ENCODE measurements at regions not wholly inside any gene's neighbourhood (a gene's known extent, or its start where the extent isn't known, plus 50 kb on each side); places are given as distances from the start of the nearest gene placed in this dataset.

GRCh38 chr6:45814772-45815171 lies 200.9 kb downstream of the CLIC5 start:
- no peak overlapping the region for H3K4me3 ChIP-seq (IDR thresholded peaks at IDR 0.05; ENCODE audit: insufficient read depth, low read depth, low read length)
- no peaks in the 10 kb centered on the region for H3K27me3 ChIP-seq (ENCODE audit: insufficient read depth, low read depth)
- no peaks in the 10 kb centered on the region for H3K36me3 ChIP-seq (ENCODE audit: insufficient read depth)
- no peak overlapping the region for H3K27ac ChIP-seq
- H2AFZ ChIP-seq (ENCODE audit: low read depth), result no peak overlapping the region
- no peak for TF ChIP-seq CTCF (conservative IDR thresholded peaks at IDR 0.05; ENCODE audit: low read depth, low read length)
- H3K4me1 ChIP-seq (ENCODE audit: low read depth, poor library complexity, severe bottlenecking), result peaks cover 7% of the 10 kb centered on the region
- H4K20me1 ChIP-seq (ENCODE audit: insufficient read depth), result no peaks in the 10 kb centered on the region
- H3K4me2 ChIP-seq, result no peak overlapping the region
- no peaks in the 10 kb centered on the region for H3K79me2 ChIP-seq (ENCODE audit: insufficient read depth, low read depth)
- H3K9ac ChIP-seq, result no peak overlapping the region

GRCh38 chr6:45813943-45814342 lies 201.7 kb downstream of the CLIC5 start:
- Histone ChIP-seq H3K4me2 (no peak overlapping the region), H3K9ac (no peak overlapping the region), H3K27me3 (ENCODE audit: insufficient read depth, low read depth) (no peaks in the 10 kb centered on the region), H3K79me2 (ENCODE audit: insufficient read depth, low read depth) (no peaks in the 10 kb centered on the region), H3K4me3 (IDR thresholded peaks at IDR 0.05; ENCODE audit: insufficient read depth, low read depth, low read length) (no peak overlapping the region), H2AFZ (ENCODE audit: low read depth) (no peak overlapping the region), H3K27ac (no peak overlapping the region), H4K20me1 (ENCODE audit: insufficient read depth) (no peaks in the 10 kb centered on the region), H3K4me1 (ENCODE audit: low read depth, poor library complexity, severe bottlenecking) (peaks cover 9% of the 10 kb centered on the region), H3K36me3 (ENCODE audit: insufficient read depth) (no peaks in the 10 kb centered on the region)
- no peak for TF ChIP-seq CTCF (conservative IDR thresholded peaks at IDR 0.05; ENCODE audit: low read depth, low read length)

GRCh38 chr6:45812922-45813321 lies 202.7 kb downstream of the CLIC5 start:
- Histone ChIP-seq H3K36me3 (ENCODE audit: insufficient read depth) (no peaks in the 10 kb centered on the region), H3K4me1 (ENCODE audit: low read depth, poor library complexity, severe bottlenecking) (peaks cover 12% of the 10 kb centered on the region), H3K79me2 (ENCODE audit: insufficient read depth, low read depth) (no peaks in the 10 kb centered on the region), H3K4me2 (no peak overlapping the region), H3K27me3 (ENCODE audit: insufficient read depth, low read depth) (no peaks in the 10 kb centered on the region), H3K4me3 (IDR thresholded peaks at IDR 0.05; ENCODE audit: insufficient read depth, low read depth, low read length) (no peak overlapping the region), H3K9ac (no peak overlapping the region), H2AFZ (ENCODE audit: low read depth) (no peak overlapping the region), H3K27ac (no peak overlapping the region), H4K20me1 (ENCODE audit: insufficient read depth) (no peaks in the 10 kb centered on the region)
- TF ChIP-seq CTCF (conservative IDR thresholded peaks at IDR 0.05; ENCODE audit: low read depth, low read length), result no peak

GRCh38 chr6:45808917-45809316 lies 206.7 kb downstream of the CLIC5 start:
- Histone ChIP-seq H3K36me3 (ENCODE audit: insufficient read depth) (no peaks in the 10 kb centered on the region), H3K9ac (no peak overlapping the region), H2AFZ (ENCODE audit: low read depth) (no peak overlapping the region), H4K20me1 (ENCODE audit: insufficient read depth) (no peaks in the 10 kb centered on the region), H3K4me3 (IDR thresholded peaks at IDR 0.05; ENCODE audit: insufficient read depth, low read depth, low read length) (no peak overlapping the region), H3K27ac (no peak overlapping the region), H3K27me3 (ENCODE audit: insufficient read depth, low read depth) (no peaks in the 10 kb centered on the region), H3K4me1 (ENCODE audit: low read depth, poor library complexity, severe bottlenecking) (peaks cover 10% of the 10 kb centered on the region), H3K79me2 (ENCODE audit: insufficient read depth, low read depth) (no peaks in the 10 kb centered on the region), H3K4me2 (no peak overlapping the region)
- TF ChIP-seq CTCF (conservative IDR thresholded peaks at IDR 0.05; ENCODE audit: low read depth, low read length), result no peak
